Cardiac muscle cell (in vitro differentiated cells and primary cell): ENCODE measurements at regions not wholly inside any gene's neighbourhood (a gene's known extent, or its start where the extent isn't known, plus 50 kb on each side); places are given as distances from the start of the nearest gene placed in this dataset.

Experiments used
- DNase-seq, 2 donors: peaks; one replicate each; pipeline versions ENCODE4 v3.0.0 to v3.0.0-alpha.2; 2010 to 2017; ENCODE audit warnings: low read depth in 1 of 2, low spot score in 1 of 2
- H3K27ac ChIP-seq: fragments of 200-600 bp; sonication (generic); 2 replicates; pipeline ENCODE4 v1.5.1; 2016
- H3K27me3 ChIP-seq: fragments of 200-600 bp; sonication (generic); 2 replicates; pipeline ENCODE4 v1.6.0; 2016; ENCODE audit warnings: control low read depth
- H3K36me3 ChIP-seq: fragments of 200-600 bp; sonication (generic); 2 replicates; pipeline ENCODE4 v1.5.1; 2016; ENCODE audit warnings: control low read depth
- H3K4me1 ChIP-seq: fragments of 200-600 bp; sonication (generic); 2 replicates; pipeline ENCODE4 v1.8.1; 2017; ENCODE audit warnings: low read depth, mild to moderate bottlenecking, mixed run types
- H3K4me3 ChIP-seq: fragments of 200-600 bp; sonication (generic); 2 replicates; pipeline ENCODE4 v1.5.1; 2016; ENCODE audit warnings: mild to moderate bottlenecking
- H3K9me3 ChIP-seq: fragments of 200-600 bp; sonication (generic); 2 replicates; pipeline ENCODE4 v1.5.1; 2017; ENCODE audit warnings: low read depth, mild to moderate bottlenecking, control low read depth
- CTCF ChIP-seq: IDR thresholded peaks from 2 replicates; pipeline ENCODE4 v1.5.1; 2012; ENCODE audit warnings: low read depth, mild to moderate bottlenecking, low read length

- H3K36me3 ChIP-seq, result no peaks in the 10 kb centered on the region
- no peaks in the 10 kb centered on the region for H3K9me3 ChIP-seq
- no peak overlapping the region for H3K4me3 ChIP-seq
- no peak for DNase-seq
- no peak overlapping the region for H3K27ac ChIP-seq
- H3K27me3 ChIP-seq, result no peaks in the 10 kb centered on the region
- no peak for TF ChIP-seq CTCF
- no peaks in the 10 kb centered on the region for H3K4me1 ChIP-seq
Observed at GRCh38 chr5:4339949-4340348, 744.3 kb downstream of the IRX1 start.

GRCh38 chr5:4345850-4346249, 750.2 kb downstream of the IRX1 start:
- TF ChIP-seq CTCF, result no peak
- H3K4me1 ChIP-seq, result no peaks in the 10 kb centered on the region
- H3K9me3 ChIP-seq, result no peaks in the 10 kb centered on the region
- H3K27ac ChIP-seq, result no peak overlapping the region
- no peaks in the 10 kb centered on the region for H3K36me3 ChIP-seq
- DNase-seq, result no peak
- no peak overlapping the region for H3K4me3 ChIP-seq
- no peaks in the 10 kb centered on the region for H3K27me3 ChIP-seq

DNA sequence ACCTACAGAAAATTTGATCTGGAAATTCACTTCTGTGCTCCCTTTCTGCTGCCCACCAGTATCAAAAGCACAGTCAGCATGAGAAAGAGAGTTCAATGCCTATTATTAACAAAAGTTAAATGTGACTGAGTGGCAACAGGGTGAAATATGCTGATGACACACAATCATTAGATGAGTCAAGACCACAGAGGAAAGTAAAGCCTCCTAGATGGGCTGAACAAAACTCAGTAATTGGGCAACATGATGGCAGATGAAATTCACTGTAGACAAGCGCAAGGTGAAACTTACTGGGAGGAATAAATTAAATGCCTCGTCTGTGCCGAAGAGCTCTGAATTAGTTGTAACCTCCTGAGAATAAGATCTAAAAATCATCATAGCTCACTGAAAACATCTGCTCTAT, 752.8 kb downstream of the IRX1 start:
- Histone ChIP-seq H3K36me3 (no peaks in the 10 kb centered on the region), H3K27me3 (no peaks in the 10 kb centered on the region), H3K27ac (no peak overlapping the region), H3K4me1 (no peaks in the 10 kb centered on the region), H3K9me3 (no peaks in the 10 kb centered on the region), H3K4me3 (no peak overlapping the region)
- DNase-seq, result no peak
- no peak for TF ChIP-seq CTCF

DNA sequence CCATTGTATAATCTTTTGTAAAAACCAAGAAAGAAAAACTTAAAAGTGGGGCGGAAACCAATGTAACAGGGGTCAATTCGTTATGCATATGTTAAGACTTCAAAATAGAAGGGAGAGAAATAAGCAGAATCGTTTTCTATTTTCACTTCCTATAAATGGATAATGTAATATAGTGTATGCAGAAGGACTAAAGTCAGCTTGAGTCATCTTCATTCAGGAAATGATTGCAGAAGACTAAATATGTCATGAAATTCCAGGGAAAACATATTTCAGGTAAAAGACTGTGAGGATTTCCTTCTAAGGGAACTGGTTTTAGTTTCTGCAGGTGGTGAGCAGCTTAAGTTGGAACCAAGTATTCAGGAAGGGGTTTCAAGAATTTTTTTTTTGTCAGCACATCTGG, 753.3 kb downstream of the IRX1 start:
- Histone ChIP-seq H3K27ac (no peak overlapping the region), H3K36me3 (no peaks in the 10 kb centered on the region), H3K4me3 (no peak overlapping the region), H3K9me3 (no peaks in the 10 kb centered on the region), H3K27me3 (no peaks in the 10 kb centered on the region), H3K4me1 (no peaks in the 10 kb centered on the region)
- DNase-seq, result no peak
- TF ChIP-seq CTCF, result no peak

DNA sequence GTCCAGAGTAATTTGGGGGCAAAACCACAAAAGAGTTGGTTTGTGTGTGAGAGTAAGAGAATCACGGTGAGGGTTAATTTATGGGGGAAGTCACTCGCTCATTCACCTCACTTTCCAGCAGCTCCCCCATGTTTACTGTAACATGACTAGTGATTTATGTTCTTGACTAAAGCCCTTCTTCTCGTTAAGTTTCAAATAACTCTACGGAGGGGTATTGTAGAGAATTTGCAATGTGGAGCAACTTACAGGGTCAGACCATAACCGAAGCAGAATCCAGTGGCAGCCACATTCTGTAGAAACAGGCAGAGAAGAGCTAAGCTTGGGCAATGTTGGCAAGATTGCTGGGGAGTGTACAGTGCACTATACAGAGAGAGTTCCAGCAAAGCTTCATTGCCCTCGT, 760.6 kb downstream of the IRX1 start:
- Histone ChIP-seq H3K4me3 (no peak overlapping the region), H3K27ac (no peak overlapping the region), H3K9me3 (no peaks in the 10 kb centered on the region), H3K4me1 (no peaks in the 10 kb centered on the region), H3K27me3 (no peaks in the 10 kb centered on the region), H3K36me3 (no peaks in the 10 kb centered on the region)
- TF ChIP-seq CTCF, result no peak
- no peak for DNase-seq

GRCh38 chr5:4359847-4360246, 764.2 kb downstream of the IRX1 start:
- Histone ChIP-seq H3K4me1 (no peaks in the 10 kb centered on the region), H3K36me3 (no peaks in the 10 kb centered on the region), H3K9me3 (no peaks in the 10 kb centered on the region), H3K27ac (no peak overlapping the region), H3K4me3 (no peak overlapping the region), H3K27me3 (no peaks in the 10 kb centered on the region)
- DNase-seq, result no peak
- TF ChIP-seq CTCF, result no peak
